Neural cell (in vitro differentiated cells): ENCODE measurements at regions not wholly inside any gene's neighbourhood (a gene's known extent, or its start where the extent isn't known, plus 50 kb on each side); places are given as distances from the start of the nearest gene placed in this dataset.

Source experiments
- TAF1 ChIP-seq: IDR thresholded peaks from 2 replicates; pipeline ENCODE4 v1.6.1; 2012; ENCODE audit warnings: low read depth
- TF ChIP-seq, protein P1 (sequence below): fragments of 450-650 bp; IDR thresholded peaks from 2 replicates; pipeline ENCODE4 v1.5.1; 2014; ENCODE audit warnings: antibody characterized with exemption, mild to moderate bottlenecking, moderate library complexity; ENCODE audit not compliant: poor library complexity, severe bottlenecking

DNA sequence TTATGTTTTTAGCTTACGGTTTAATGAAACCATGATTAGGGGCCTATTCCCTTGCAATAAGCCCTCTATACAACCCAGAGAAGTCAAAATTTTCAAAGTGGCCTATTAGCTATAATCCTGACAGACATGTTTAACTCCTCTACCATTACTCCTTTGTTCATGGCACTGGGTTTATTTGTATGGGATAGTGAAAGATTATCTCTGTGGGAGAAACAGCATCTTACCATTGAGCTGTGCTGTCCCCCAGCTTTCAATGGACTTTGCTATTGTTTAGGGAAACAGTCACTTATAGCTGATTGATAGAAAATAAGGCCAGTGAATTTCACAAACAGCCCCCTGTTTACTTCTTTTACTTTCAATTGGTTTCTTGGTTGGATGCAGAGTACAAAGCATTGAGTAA, 675.2 kb upstream of the GCFC2 start:
- no peak for TF ChIP-seq TAF1
- TF ChIP-seq, protein P1, sequence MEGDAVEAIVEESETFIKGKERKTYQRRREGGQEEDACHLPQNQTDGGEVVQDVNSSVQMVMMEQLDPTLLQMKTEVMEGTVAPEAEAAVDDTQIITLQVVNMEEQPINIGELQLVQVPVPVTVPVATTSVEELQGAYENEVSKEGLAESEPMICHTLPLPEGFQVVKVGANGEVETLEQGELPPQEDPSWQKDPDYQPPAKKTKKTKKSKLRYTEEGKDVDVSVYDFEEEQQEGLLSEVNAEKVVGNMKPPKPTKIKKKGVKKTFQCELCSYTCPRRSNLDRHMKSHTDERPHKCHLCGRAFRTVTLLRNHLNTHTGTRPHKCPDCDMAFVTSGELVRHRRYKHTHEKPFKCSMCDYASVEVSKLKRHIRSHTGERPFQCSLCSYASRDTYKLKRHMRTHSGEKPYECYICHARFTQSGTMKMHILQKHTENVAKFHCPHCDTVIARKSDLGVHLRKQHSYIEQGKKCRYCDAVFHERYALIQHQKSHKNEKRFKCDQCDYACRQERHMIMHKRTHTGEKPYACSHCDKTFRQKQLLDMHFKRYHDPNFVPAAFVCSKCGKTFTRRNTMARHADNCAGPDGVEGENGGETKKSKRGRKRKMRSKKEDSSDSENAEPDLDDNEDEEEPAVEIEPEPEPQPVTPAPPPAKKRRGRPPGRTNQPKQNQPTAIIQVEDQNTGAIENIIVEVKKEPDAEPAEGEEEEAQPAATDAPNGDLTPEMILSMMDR: no peak
